ENCODE measurements at regions not wholly inside any gene's neighbourhood (a gene's known extent, or its start where the extent isn't known, plus 50 kb on each side); places are given as distances from the start of the nearest gene placed in this dataset.

DNA sequence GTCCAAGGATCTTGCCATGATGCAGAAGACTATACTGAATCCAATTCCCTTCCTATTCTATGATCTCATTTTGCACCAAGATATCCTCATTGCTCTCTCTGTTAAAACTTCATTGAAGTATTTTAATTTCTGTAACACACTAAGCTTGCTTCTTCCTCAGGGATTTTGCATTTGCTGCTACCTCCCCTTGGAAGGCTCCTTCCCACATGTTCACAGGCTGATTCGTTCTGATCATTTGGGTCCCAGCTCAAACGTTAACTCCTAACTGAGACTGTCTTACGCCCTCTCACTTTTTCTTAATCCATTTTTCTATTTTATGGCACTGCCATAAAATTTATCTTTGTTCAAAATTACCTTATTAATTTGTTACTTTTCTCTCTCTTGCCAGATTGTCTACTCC, 713.0 kb upstream of the LRRC4C start:
- H3K4me1 ChIP-seq (ENCODE audit: control insufficient read depth, insufficient read depth, low read length): no peaks in the 10 kb centered on the region
- TF ChIP-seq POLR2AphosphoS5 (IDR thresholded peaks at IDR 0.05; ENCODE audit: low read depth, low read length): no peak
- ChIA-PET POLR2A (no interaction called here), CTCF (no interaction called here)
- no peak overlapping the region for H3K4me3 ChIP-seq (ENCODE audit: low read depth in 2 of 2, low read length in 2 of 2)
- intact Hi-C loops (cut with micrococcal nuclease; ENCODE audit: unreplicated experiment): no loop called here
- H3K27me3 ChIP-seq (ENCODE audit: control insufficient read depth, insufficient read depth, low read length): no peaks in the 10 kb centered on the region
- ATAC-seq (no peak), DNase-seq (ENCODE audit: low read depth, low spot score) (no peak)
- H3K36me3 ChIP-seq (ENCODE audit: control insufficient read depth, insufficient read depth, low read length): no peaks in the 10 kb centered on the region
- no TSS peak for BruUV-seq (replicated peaks)
- no peak overlapping the region for H3K27ac ChIP-seq (ENCODE audit: low read length)
- H3K9me3 ChIP-seq (ENCODE audit: control insufficient read depth, insufficient read depth, low read depth, low read length): no peaks in the 10 kb centered on the region
- in situ Hi-C loops (cut with HindIII; ENCODE audit: low pct_unique_long_range_greater_than_20kb, low sequenced_read_pairs): no loop called here

GRCh38 chr11:42175203-42175602, 715.8 kb upstream of the LRRC4C start:
- CTCF ChIA-PET: no interaction called here
- intact Hi-C loops (cut with micrococcal nuclease; ENCODE audit: unreplicated experiment): no loop called here
- no TSS peak for BruUV-seq (replicated peaks)
- Histone ChIP-seq H3K27me3 (ENCODE audit: control insufficient read depth, insufficient read depth, low read length) (no peaks in the 10 kb centered on the region), H3K27ac (ENCODE audit: low read length) (no peak overlapping the region), H3K4me3 (ENCODE audit: low read depth in 2 of 2, low read length in 2 of 2) (no peak overlapping the region), H3K36me3 (ENCODE audit: control insufficient read depth, insufficient read depth, low read length) (no peaks in the 10 kb centered on the region), H3K9me3 (ENCODE audit: control insufficient read depth, insufficient read depth, low read depth, low read length) (no peaks in the 10 kb centered on the region), H3K4me1 (ENCODE audit: control insufficient read depth, insufficient read depth, low read length) (no peaks in the 10 kb centered on the region)
- POLR2A ChIA-PET: no interaction called here
- DNase-seq (ENCODE audit: low read depth, low spot score) (no peak), ATAC-seq (no peak)
- in situ Hi-C loops (cut with HindIII; ENCODE audit: low pct_unique_long_range_greater_than_20kb, low sequenced_read_pairs): no loop called here
- no peak for TF ChIP-seq TCF7L2 (IDR thresholded peaks at IDR 0.05; ENCODE audit: low read depth, low read length)
- TF ChIP-seq POLR2AphosphoS5 (IDR thresholded peaks at IDR 0.05; ENCODE audit: low read depth, low read length): no peak
- TF ChIP-seq CTCF (IDR thresholded peaks at IDR 0.05): no peak
- TF ChIP-seq SIN3A (IDR thresholded peaks at IDR 0.05; ENCODE audit: borderline replicate concordance, insufficient read depth, low read depth, low read length): no peak
- no peak for TF ChIP-seq REST (IDR thresholded peaks at IDR 0.05; ENCODE audit: insufficient read depth in 1 of 2, low read depth in 2 of 2, low read length in 1 of 2)

- TF ChIP-seq TCF7L2 (IDR thresholded peaks at IDR 0.05; ENCODE audit: low read depth, low read length): no peak
- no peak for TF ChIP-seq CTCF (IDR thresholded peaks at IDR 0.05)
- no TSS peak for BruUV-seq (replicated peaks)
- in situ Hi-C loops (cut with HindIII; ENCODE audit: low pct_unique_long_range_greater_than_20kb, low sequenced_read_pairs) (no loop called here), intact Hi-C loops (cut with micrococcal nuclease; ENCODE audit: unreplicated experiment) (no loop called here)
- Histone ChIP-seq H3K9me3 (ENCODE audit: control insufficient read depth, insufficient read depth, low read depth, low read length) (no peaks in the 10 kb centered on the region), H3K27me3 (ENCODE audit: control insufficient read depth, insufficient read depth, low read length) (no peaks in the 10 kb centered on the region), H3K4me1 (ENCODE audit: control insufficient read depth, insufficient read depth, low read length) (no peaks in the 10 kb centered on the region), H3K4me3 (ENCODE audit: low read depth in 2 of 2, low read length in 2 of 2) (no peak overlapping the region), H3K36me3 (ENCODE audit: control insufficient read depth, insufficient read depth, low read length) (no peaks in the 10 kb centered on the region), H3K27ac (ENCODE audit: low read length) (no peak overlapping the region)
- ATAC-seq: no peak
- CTCF ChIA-PET: no interaction called here
- DNase-seq (ENCODE audit: low read depth, low spot score): no peak
- POLR2A ChIA-PET: no interaction called here
These were observed 719.8 kb upstream of the LRRC4C start for GRCh38 chr11:42179216-42179615.

Data from Panc1 (cell line).